Activated CD4-positive, alpha-beta T cell treated with anti-CD3 and anti-CD28 coated beads, Interleukin-2, Interleukin-6, amounts not matched to agents 100 ng/mL and 50 ng/mL, durations not matched to agents 16 hours and 8 hours (primary cell): ENCODE measurements at regions not wholly inside any gene's neighbourhood (a gene's known extent, or its start where the extent isn't known, plus 50 kb on each side); places are given as distances from the start of the nearest gene placed in this dataset.

Experiments used
- DNase-seq: peaks from one replicate; pipeline ENCODE4 v3.0.0-alpha.2; 2020

- DNase-seq: no peak
Measured at GRCh38 chr2:62447411-62447810, 58.6 kb downstream of the TMEM17 start.

GRCh38 chr2:62446491-62446890 is 59.5 kb downstream of the TMEM17 start:
- DNase-seq: no peak

GRCh38 chr2:62443886-62444285 is 62.1 kb downstream of the TMEM17 start:
- no peak for DNase-seq

GRCh38 chr2:62443471-62443870 is 62.5 kb downstream of the TMEM17 start:
- DNase-seq: no peak

GRCh38 chr2:62441824-62442223 is 64.2 kb downstream of the TMEM17 start:
- DNase-seq: no peak

GRCh38 chr2:62441421-62441820 is 64.6 kb downstream of the TMEM17 start:
- DNase-seq: no peak

GRCh38 chr2:62440281-62440946 is 65.6 kb downstream of the TMEM17 start:
- DNase-seq: no peak

- DNase-seq: no peak
Measured at GRCh38 chr2:62439425-62439824, 66.6 kb downstream of the TMEM17 start.

- no peak for DNase-seq
Measured at GRCh38 chr2:62437785-62438184, 68.2 kb downstream of the TMEM17 start.

GRCh38 chr2:62435720-62436119 is 70.3 kb downstream of the TMEM17 start:
- no peak for DNase-seq

- DNase-seq: no peak
Measured at GRCh38 chr2:62432407-62432806, 73.6 kb downstream of the TMEM17 start.

- no peak for DNase-seq
Measured at GRCh38 chr2:62431512-62431911, 74.5 kb downstream of the TMEM17 start.

GRCh38 chr2:62430146-62430545 is 75.8 kb downstream of the TMEM17 start:
- no peak for DNase-seq

GRCh38 chr2:62427146-62427545 is 78.8 kb downstream of the TMEM17 start:
- no peak for DNase-seq

GRCh38 chr2:62426154-62426912 is 79.7 kb downstream of the TMEM17 start:
- no peak for DNase-seq

- no peak for DNase-seq
Measured at GRCh38 chr2:62425684-62426083, 80.3 kb downstream of the TMEM17 start.

- no peak for DNase-seq
Measured at GRCh38 chr2:62424899-62425298, 81.1 kb downstream of the TMEM17 start.

GRCh38 chr2:62423883-62424458 is 82.0 kb downstream of the TMEM17 start:
- no peak for DNase-seq

- no peak for DNase-seq
Measured at GRCh38 chr2:62423235-62423634, 82.8 kb downstream of the TMEM17 start.

- DNase-seq: no peak
Measured at GRCh38 chr2:62415518-62415917, 90.5 kb downstream of the TMEM17 start.

GRCh38 chr2:62415019-62415431 is 91.0 kb downstream of the TMEM17 start:
- DNase-seq: no peak

- DNase-seq: no peak
Measured at GRCh38 chr2:62413116-62413663, 92.8 kb downstream of the TMEM17 start.

- no peak for DNase-seq
Measured at GRCh38 chr2:62412347-62412742, 93.7 kb downstream of the TMEM17 start.

GRCh38 chr2:62410926-62411456 is 95.0 kb downstream of the TMEM17 start:
- no peak for DNase-seq
